ENCODE measurements at regions not wholly inside any gene's neighbourhood (a gene's known extent, or its start where the extent isn't known, plus 50 kb on each side); places are given as distances from the start of the nearest gene placed in this dataset.

DNA sequence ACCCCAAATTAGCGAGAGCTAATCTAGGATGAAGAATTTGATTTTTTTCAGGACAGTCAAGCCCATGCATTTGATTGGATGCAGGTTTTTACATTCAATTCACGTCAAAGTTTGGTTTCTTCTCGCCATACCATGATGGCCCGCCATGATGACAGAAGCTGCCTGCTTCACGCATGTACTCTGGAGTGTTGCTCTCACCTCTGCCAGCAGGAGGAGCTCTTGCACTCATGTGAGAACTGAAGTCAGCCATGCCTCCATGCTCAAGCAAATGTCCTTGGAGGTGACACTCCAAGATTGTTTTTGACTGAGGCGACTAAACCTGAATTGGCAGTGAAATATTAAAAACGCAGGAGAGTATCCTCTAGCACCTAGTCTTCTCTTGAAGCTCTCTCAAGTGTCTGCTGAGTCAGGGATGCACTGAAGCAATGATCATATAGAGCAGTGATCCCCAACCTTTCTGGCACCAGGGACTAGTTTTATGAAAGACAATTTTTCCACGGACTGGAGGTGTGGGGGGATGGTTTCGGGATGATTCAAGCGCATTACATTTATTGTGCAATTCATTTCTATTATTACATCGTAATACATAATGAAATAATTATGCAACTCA is 120.9 kb downstream of the SAMMSON start:
- peak in 2 of 3 experiments; percentile 25 to 78 for DNase-seq

DNA sequence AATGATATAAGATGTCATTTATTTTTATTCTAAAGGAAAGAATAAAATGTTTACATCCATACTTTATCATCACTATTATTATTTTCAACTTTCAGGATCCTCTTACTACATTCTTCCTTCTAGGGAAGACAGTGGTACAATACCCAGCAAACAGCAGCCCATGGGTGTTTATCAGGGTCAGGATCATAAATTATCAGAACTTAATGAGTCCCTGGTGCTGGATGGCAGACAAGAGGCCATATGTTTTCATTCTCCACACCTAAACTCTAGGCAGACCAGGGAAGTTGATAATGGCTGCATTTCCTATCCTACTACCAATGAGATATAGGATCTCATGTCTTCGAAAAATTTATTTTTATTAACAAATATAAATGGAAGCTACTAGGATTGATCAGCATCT is 127.7 kb downstream of the SAMMSON start:
- peak in 1 of 3 experiments; percentile 1 for DNase-seq

DNA sequence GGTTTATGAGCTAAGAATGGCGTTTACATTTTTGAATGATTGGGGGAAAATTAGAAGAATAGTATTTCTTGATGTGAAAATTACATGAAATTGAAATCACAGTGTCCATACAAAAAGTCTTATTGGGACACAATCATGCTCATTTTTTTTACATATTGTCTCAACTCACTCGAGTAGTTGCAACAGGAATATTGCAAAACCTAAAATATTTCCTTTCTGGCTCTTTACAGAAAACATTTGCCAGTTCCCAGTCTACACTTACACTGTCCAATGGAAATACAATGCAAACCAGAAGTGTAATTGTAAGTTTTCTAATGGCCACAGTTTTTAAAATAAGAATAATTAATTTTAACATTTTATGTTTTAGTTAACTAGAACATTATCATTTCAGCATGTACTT is 137.8 kb downstream of the SAMMSON start:
- DNase-seq = no peak

DNA sequence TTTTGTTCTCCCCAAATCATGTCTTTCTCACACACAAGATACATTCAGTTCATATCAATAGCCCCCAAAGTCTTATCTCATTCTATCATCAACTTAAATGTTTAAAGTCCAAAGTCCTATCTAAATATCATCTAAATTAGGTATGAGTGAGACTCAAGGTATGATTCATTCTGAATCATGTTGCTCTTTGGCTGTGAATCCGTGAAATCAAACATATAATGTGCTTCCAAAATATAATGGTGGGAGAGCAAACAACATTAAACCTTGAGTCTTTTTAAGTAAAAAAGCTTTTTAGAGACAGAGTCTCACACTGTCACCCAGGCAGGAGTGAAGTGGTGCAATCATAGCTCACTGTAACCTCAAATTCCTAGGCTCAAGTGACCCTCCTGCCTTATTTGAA is 139.1 kb downstream of the SAMMSON start:
- no peak for DNase-seq

Measured in NCI-H1417 (cell line).